NT2/D1 (cell line): ENCODE measurements at regions not wholly inside any gene's neighbourhood (a gene's known extent, or its start where the extent isn't known, plus 50 kb on each side); places are given as distances from the start of the nearest gene placed in this dataset.

Source experiments
- SUZ12 ChIP-seq: IDR thresholded peaks from 2 replicates; pipeline ENCODE4 v1.6.1; 2011; ENCODE audit not compliant: insufficient read length, insufficient read depth; ENCODE audit errors: extremely low read depth
- YY1 ChIP-seq: IDR thresholded peaks from 2 replicates; pipeline ENCODE4 v1.6.1; 2011; ENCODE audit not compliant: insufficient read length, insufficient read depth
- ZNF274 ChIP-seq: IDR thresholded peaks from 2 replicates; pipeline ENCODE4 v1.6.1; 2011; ENCODE audit warnings: mild to moderate bottlenecking, low read depth, low read length

DNA sequence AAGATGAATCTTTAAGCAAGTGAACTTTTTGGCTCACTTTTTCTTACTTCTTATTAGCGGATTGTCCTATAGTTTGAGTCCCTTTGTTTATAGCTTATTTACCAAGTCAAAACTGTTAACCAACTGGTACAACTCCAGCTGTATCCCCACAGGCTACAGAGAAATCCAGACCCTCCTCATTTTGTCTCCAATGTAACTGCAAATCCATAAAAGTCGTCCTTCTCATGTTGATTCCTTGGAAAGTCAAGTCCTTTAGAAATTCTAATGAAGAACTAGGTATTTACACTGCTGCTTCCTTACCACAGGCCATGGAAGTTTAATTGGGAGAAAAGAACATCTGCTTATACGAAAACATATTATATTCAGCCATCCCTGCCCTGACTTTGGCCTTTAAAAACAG is 729.1 kb upstream of the NRSN1 start:
- TF ChIP-seq ZNF274 (no peak), YY1 (no peak), SUZ12 (no peak)
